CD14-positive monocyte (primary cell): ENCODE measurements at regions not wholly inside any gene's neighbourhood (a gene's known extent, or its start where the extent isn't known, plus 50 kb on each side); places are given as distances from the start of the nearest gene placed in this dataset.

Source experiments
- DNase-seq, 3 donors: peaks; one replicate each; pipeline ENCODE4 v3.0.0-alpha.2; 2011 to 2022
- H2AFZ ChIP-seq: 2 replicates; pipeline ENCODE4 v1.6.0; 2012; ENCODE audit warnings: mild to moderate bottlenecking, low read depth, low read length, inconsistent platforms; ENCODE audit not compliant: insufficient read depth, poor library complexity, severe bottlenecking
- H3K27ac ChIP-seq, 2 donors: 1 replicate in 1 of 2; 2 replicates in 1 of 2; pipeline ENCODE4 v1.5.1; 2012 to 2013; ENCODE audit warnings: low read length in 2 of 2, control low read depth in 1 of 2, inconsistent platforms in 1 of 2, low read depth in 1 of 2, mild to moderate bottlenecking in 1 of 2
- H3K27me3 ChIP-seq, 2 donors: one replicate each; pipeline versions ENCODE4 v1.6.0 to v1.6.1; 2011 to 2013; ENCODE audit warnings: low read length in 2 of 2; ENCODE audit not compliant: control insufficient read depth in 2 of 2, insufficient read depth in 2 of 2
- H3K36me3 ChIP-seq, 2 donors: replicated peaks in 1 of 2; 1 replicate in 1 of 2; 2 replicates in 1 of 2; pipeline versions ENCODE4 v1.5.1 to v1.6.1; 2012 to 2013; ENCODE audit warnings: low read length in 2 of 2, control low read depth in 1 of 2, inconsistent platforms in 1 of 2, mild to moderate bottlenecking in 1 of 2; ENCODE audit not compliant: insufficient read depth in 2 of 2, control insufficient read depth in 1 of 2
- H3K4me1 ChIP-seq, 2 donors: 1 replicate in 1 of 2; 2 replicates in 1 of 2; pipeline versions ENCODE4 v1.5.1 to v1.6.1; 2012 to 2013; ENCODE audit warnings: low read length in 2 of 2, control low read depth in 1 of 2, inconsistent platforms in 1 of 2, mild to moderate bottlenecking in 1 of 2, moderate library complexity in 1 of 2; ENCODE audit not compliant: insufficient read depth in 2 of 2, control insufficient read depth in 1 of 2
- H3K4me2 ChIP-seq: replicated peaks from 2 replicates; pipeline ENCODE3; 2012; ENCODE audit warnings: low read length, moderate library complexity, mild to moderate bottlenecking; ENCODE audit not compliant: poor library complexity, severe bottlenecking; ENCODE audit errors: extremely low read depth
- H3K4me3 ChIP-seq, 3 experiments: fragments of 200-600 bp in 1 of 3; sonication (generic) in 1 of 3; replicated peaks in 1 of 3; 1 replicate in 2 of 3; 2 replicates in 1 of 3; pipeline ENCODE4 v1.5.1; 2011 to 2013; ENCODE audit warnings: low read length in 3 of 3, mild to moderate bottlenecking in 3 of 3, control low read depth in 2 of 3, low read depth in 2 of 3, inconsistent platforms in 1 of 3, moderate library complexity in 1 of 3
- H3K79me2 ChIP-seq: 2 replicates; pipeline ENCODE4 v1.6.0; 2012; ENCODE audit warnings: mild to moderate bottlenecking, control low read depth, inconsistent platforms, low read length, moderate library complexity; ENCODE audit not compliant: insufficient read depth
- H3K9ac ChIP-seq: 2 replicates; pipeline ENCODE4 v1.6.0; 2017; ENCODE audit warnings: low read length, mild to moderate bottlenecking; ENCODE audit not compliant: insufficient read depth, poor library complexity, severe bottlenecking
- H3K9me3 ChIP-seq, 2 donors: replicated peaks in 1 of 2; 1 replicate in 1 of 2; 2 replicates in 1 of 2; pipeline versions ENCODE4 v1.5.1 to v1.6.1; 2012 to 2013; ENCODE audit warnings: low read length in 2 of 2, control low read depth in 1 of 2; ENCODE audit not compliant: control insufficient read depth in 1 of 2, insufficient read depth in 1 of 2
- H4K20me1 ChIP-seq: 2 replicates; pipeline ENCODE4 v1.6.0; 2012; ENCODE audit warnings: mild to moderate bottlenecking, low read length, control low read depth, moderate library complexity; ENCODE audit not compliant: insufficient read depth
- H3K27ac Mint-ChIP-seq, 7 donors: one replicate each; pipeline ENCODE4 v1.8.0; 2020; ENCODE audit warnings: mild to moderate bottlenecking in 7 of 7, mixed read lengths in 7 of 7, moderate library complexity in 6 of 7, inconsistent platforms in 2 of 7
- H3K27me3 Mint-ChIP-seq, 3 donors: one replicate each; pipeline ENCODE4 v1.8.0; 2021 to 2022; ENCODE audit warnings: low read depth in 3 of 3, mild to moderate bottlenecking in 3 of 3, mixed read lengths in 3 of 3, moderate library complexity in 3 of 3, inconsistent platforms in 1 of 3
- H3K36me3 Mint-ChIP-seq, 2 donors: one replicate each; pipeline ENCODE4 v1.8.0; 2020; ENCODE audit warnings: mixed read lengths in 2 of 2, inconsistent platforms in 1 of 2, mild to moderate bottlenecking in 1 of 2
- H3K4me1 Mint-ChIP-seq: one replicate; pipeline ENCODE4 v1.8.0; 2020; ENCODE audit warnings: mild to moderate bottlenecking, mixed read lengths
- H3K4me3 Mint-ChIP-seq, 2 donors: one replicate each; pipeline ENCODE4 v1.8.0; 2020; ENCODE audit warnings: mild to moderate bottlenecking in 2 of 2, mixed read lengths in 2 of 2, moderate library complexity in 1 of 2
- H3K9me3 Mint-ChIP-seq, 7 donors: one replicate each; pipeline ENCODE4 v1.8.0; 2020 to 2022; ENCODE audit warnings: mixed read lengths in 7 of 7, mild to moderate bottlenecking in 6 of 7, moderate library complexity in 6 of 7, inconsistent platforms in 2 of 7
- WGBS: methylation state at CpG from one replicate; pipeline ENCODE4 v1.1.5; 2013; ENCODE audit warnings: missing lambda C conversion rate; ENCODE audit not compliant: insufficient coverage; 5-methylcytosine and 5-hydroxymethylcytosine counted together
- intact Hi-C, 2 donors: fragments of 100-400 bp; cut with micrococcal nuclease; formaldehyde crosslinking; loops; one replicate each; pipeline versions ENCODE4 v1.15.0 to v1.15.1; 2023
- TF ChIP-seq, protein P1 (sequence below): fragments of 200-600 bp; IDR thresholded peaks from one replicate; pipeline ENCODE4 v1.8.0; 2022; ENCODE audit warnings: antibody characterized with exemption, mild to moderate bottlenecking

DNA sequence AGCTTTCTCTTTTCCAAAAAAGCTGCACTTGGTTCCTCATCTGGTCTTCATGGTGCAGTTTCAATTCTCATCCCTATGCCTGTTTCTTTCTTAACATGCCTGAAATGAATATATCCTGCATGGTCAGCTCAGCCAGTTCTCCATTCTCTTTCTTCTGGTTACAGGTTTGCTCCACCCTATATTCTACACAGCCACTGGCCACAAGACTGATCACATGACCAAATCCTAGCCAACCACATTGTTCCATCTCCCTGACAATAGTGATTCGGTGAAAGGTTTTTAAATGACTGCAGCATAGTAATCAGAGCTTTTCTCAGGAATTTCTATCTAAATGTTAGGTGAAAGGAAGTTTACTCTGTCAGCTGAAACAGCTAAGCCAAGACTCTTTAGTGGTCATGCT, 891.4 kb downstream of the METTL15 start:
- intact Hi-C loops: no loop called here
- Histone ChIP-seq H3K9me3 (peaks cover 0 to 5% of the 10 kb centered on the region in 2 donors), H3K9ac (no peak overlapping the region), H3K4me3 (no peak overlapping the region), H3K27ac (no peak overlapping the region), H3K4me2 (no peak overlapping the region), H2AFZ (no peak overlapping the region), H3K79me2 (no peaks in the 10 kb centered on the region), H3K4me1 (no peaks in the 10 kb centered on the region), H3K36me3 (no peaks in the 10 kb centered on the region), H3K27me3 (no peaks in the 10 kb centered on the region), H4K20me1 (no peaks in the 10 kb centered on the region)
- H3K27ac Mint-ChIP-seq: no peak overlapping the region
- peaks cover 0 to 6% (median 0%) of the 10 kb centered on the region in 7 donors for H3K9me3 Mint-ChIP-seq
- no peaks in the 10 kb centered on the region for H3K27me3 Mint-ChIP-seq
- no peak overlapping the region for H3K4me3 Mint-ChIP-seq
- WGBS: no CpG with 5 or more reads among the region's 1 CpG
- H3K36me3 Mint-ChIP-seq: no peaks in the 10 kb centered on the region
- no peaks in the 10 kb centered on the region for H3K4me1 Mint-ChIP-seq
- no peak for DNase-seq
- TF ChIP-seq, protein P1, sequence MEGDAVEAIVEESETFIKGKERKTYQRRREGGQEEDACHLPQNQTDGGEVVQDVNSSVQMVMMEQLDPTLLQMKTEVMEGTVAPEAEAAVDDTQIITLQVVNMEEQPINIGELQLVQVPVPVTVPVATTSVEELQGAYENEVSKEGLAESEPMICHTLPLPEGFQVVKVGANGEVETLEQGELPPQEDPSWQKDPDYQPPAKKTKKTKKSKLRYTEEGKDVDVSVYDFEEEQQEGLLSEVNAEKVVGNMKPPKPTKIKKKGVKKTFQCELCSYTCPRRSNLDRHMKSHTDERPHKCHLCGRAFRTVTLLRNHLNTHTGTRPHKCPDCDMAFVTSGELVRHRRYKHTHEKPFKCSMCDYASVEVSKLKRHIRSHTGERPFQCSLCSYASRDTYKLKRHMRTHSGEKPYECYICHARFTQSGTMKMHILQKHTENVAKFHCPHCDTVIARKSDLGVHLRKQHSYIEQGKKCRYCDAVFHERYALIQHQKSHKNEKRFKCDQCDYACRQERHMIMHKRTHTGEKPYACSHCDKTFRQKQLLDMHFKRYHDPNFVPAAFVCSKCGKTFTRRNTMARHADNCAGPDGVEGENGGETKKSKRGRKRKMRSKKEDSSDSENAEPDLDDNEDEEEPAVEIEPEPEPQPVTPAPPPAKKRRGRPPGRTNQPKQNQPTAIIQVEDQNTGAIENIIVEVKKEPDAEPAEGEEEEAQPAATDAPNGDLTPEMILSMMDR: no peak

DNA sequence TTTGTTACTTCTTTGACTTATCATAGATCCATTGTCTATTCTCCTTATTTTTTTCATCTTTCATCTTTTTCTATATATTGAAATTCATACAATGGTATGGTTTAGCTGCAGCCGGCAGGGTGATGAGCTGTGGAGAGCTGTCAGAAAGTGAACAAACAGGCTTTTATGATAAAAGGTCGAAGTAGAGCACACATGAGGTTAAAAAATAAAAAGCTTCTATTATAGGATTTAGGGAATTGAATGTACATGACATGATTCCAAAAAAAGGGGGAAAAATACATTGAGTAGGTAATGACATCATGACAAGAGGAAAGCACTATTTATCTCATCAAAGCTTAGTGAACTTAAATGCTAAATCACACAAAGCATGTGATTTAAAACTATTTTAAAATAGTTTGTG, 884.8 kb downstream of the METTL15 start:
- no peaks in the 10 kb centered on the region for H3K79me2 ChIP-seq
- H3K4me3 Mint-ChIP-seq: no peak overlapping the region
- H3K4me3 ChIP-seq: no peak overlapping the region
- no peak overlapping the region for H3K27ac Mint-ChIP-seq
- H3K9me3 ChIP-seq: peaks cover 0 to 5% of the 10 kb centered on the region in 2 donors
- no peaks in the 10 kb centered on the region for H3K4me1 Mint-ChIP-seq
- intact Hi-C loops: no loop called here
- no peak overlapping the region for H2AFZ ChIP-seq
- H3K9ac ChIP-seq: no peak overlapping the region
- TF ChIP-seq, protein P1: no peak
- no CpG with 5 or more reads among the region's 2 CpGs for WGBS
- H3K9me3 Mint-ChIP-seq: peaks cover 0 to 6% (median 0%) of the 10 kb centered on the region in 7 donors
- no peaks in the 10 kb centered on the region for H3K4me1 ChIP-seq
- H3K4me2 ChIP-seq: no peak overlapping the region
- no peak for DNase-seq
- H4K20me1 ChIP-seq: no peaks in the 10 kb centered on the region
- H3K36me3 Mint-ChIP-seq: no peaks in the 10 kb centered on the region
- no peaks in the 10 kb centered on the region for H3K27me3 ChIP-seq
- H3K36me3 ChIP-seq: no peaks in the 10 kb centered on the region
- H3K27ac ChIP-seq: no peak overlapping the region
- no peaks in the 10 kb centered on the region for H3K27me3 Mint-ChIP-seq
